Neural progenitor cell (in vitro differentiated cells): ENCODE measurements at regions not wholly inside any gene's neighbourhood (a gene's known extent, or its start where the extent isn't known, plus 50 kb on each side); places are given as distances from the start of the nearest gene placed in this dataset.

Experiments
- CTCF ChIP-seq: fragments of 200-600 bp; sonication (generic); IDR thresholded peaks from 2 replicates; pipeline ENCODE4 v1.5.1; 2017; ENCODE audit warnings: antibody characterized with exemption, mild to moderate bottlenecking
- EZH2 ChIP-seq: fragments of 200-600 bp; sonication (generic); IDR thresholded peaks from 2 replicates; pipeline ENCODE4 v1.6.1; 2017; ENCODE audit warnings: antibody characterized with exemption, mild to moderate bottlenecking, moderate library complexity

- no peak for TF ChIP-seq EZH2
- TF ChIP-seq CTCF = no peak
These were observed 223.2 kb upstream of the PSMD7 start for GRCh38 chr16:74073456-74073855.
